ENCODE measurements at regions not wholly inside any gene's neighbourhood (a gene's known extent, or its start where the extent isn't known, plus 50 kb on each side); places are given as distances from the start of the nearest gene placed in this dataset.
"Not testable (repeated sequence)": the region's sequence is repeated elsewhere in the genome, so short reads cannot be mapped to it uniquely, and the experiment has no call there.

DNA sequence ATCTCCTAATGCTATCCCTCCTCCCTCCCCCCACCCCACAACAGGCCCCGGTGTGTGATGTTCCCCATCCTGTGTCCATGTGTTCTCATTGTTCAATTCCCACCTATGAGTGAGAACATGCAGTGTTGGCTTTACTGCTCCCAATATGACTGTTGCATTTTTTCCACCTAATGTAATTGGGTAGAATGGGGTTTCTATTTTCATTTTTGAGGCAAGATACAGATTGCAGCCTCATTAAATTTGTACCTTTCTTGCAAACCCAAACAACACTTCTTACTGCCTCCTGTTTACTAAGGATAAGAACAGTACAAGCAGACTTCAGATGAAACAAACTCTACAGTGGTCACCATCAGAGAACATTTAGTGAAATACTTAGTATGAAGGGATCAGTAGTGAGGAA is 187.0 kb upstream of the RPL34 start:
- TF ChIP-seq, protein P1, sequence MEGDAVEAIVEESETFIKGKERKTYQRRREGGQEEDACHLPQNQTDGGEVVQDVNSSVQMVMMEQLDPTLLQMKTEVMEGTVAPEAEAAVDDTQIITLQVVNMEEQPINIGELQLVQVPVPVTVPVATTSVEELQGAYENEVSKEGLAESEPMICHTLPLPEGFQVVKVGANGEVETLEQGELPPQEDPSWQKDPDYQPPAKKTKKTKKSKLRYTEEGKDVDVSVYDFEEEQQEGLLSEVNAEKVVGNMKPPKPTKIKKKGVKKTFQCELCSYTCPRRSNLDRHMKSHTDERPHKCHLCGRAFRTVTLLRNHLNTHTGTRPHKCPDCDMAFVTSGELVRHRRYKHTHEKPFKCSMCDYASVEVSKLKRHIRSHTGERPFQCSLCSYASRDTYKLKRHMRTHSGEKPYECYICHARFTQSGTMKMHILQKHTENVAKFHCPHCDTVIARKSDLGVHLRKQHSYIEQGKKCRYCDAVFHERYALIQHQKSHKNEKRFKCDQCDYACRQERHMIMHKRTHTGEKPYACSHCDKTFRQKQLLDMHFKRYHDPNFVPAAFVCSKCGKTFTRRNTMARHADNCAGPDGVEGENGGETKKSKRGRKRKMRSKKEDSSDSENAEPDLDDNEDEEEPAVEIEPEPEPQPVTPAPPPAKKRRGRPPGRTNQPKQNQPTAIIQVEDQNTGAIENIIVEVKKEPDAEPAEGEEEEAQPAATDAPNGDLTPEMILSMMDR (tag by site-specific recombination; IDR thresholded peaks at IDR 0.05) = not testable (repeated sequence)
- TF ChIP-seq, protein P2, sequence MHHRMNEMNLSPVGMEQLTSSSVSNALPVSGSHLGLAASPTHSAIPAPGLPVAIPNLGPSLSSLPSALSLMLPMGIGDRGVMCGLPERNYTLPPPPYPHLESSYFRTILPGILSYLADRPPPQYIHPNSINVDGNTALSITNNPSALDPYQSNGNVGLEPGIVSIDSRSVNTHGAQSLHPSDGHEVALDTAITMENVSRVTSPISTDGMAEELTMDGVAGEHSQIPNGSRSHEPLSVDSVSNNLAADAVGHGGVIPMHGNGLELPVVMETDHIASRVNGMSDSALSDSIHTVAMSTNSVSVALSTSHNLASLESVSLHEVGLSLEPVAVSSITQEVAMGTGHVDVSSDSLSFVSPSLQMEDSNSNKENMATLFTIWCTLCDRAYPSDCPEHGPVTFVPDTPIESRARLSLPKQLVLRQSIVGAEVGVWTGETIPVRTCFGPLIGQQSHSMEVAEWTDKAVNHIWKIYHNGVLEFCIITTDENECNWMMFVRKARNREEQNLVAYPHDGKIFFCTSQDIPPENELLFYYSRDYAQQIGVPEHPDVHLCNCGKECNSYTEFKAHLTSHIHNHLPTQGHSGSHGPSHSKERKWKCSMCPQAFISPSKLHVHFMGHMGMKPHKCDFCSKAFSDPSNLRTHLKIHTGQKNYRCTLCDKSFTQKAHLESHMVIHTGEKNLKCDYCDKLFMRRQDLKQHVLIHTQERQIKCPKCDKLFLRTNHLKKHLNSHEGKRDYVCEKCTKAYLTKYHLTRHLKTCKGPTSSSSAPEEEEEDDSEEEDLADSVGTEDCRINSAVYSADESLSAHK (tag by site-specific recombination; IDR thresholded peaks at IDR 0.05) = not testable (repeated sequence)
- not testable (repeated sequence) for TF ChIP-seq ZBTB21, ZNF416 (tag by site-specific recombination; IDR thresholded peaks at IDR 0.05)
- TF ChIP-seq, protein P3, sequence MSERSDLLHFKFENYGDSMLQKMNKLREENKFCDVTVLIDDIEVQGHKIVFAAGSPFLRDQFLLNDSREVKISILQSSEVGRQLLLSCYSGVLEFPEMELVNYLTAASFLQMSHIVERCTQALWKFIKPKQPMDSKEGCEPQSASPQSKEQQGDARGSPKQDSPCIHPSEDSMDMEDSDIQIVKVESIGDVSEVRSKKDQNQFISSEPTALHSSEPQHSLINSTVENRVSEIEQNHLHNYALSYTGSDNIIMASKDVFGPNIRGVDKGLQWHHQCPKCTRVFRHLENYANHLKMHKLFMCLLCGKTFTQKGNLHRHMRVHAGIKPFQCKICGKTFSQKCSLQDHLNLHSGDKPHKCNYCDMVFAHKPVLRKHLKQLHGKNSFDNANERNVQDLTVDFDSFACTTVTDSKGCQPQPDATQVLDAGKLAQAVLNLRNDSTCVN (tag by site-specific recombination; optimal IDR thresholded peaks at IDR 0.05) = not testable (repeated sequence)
- TF ChIP-seq, protein P4, sequence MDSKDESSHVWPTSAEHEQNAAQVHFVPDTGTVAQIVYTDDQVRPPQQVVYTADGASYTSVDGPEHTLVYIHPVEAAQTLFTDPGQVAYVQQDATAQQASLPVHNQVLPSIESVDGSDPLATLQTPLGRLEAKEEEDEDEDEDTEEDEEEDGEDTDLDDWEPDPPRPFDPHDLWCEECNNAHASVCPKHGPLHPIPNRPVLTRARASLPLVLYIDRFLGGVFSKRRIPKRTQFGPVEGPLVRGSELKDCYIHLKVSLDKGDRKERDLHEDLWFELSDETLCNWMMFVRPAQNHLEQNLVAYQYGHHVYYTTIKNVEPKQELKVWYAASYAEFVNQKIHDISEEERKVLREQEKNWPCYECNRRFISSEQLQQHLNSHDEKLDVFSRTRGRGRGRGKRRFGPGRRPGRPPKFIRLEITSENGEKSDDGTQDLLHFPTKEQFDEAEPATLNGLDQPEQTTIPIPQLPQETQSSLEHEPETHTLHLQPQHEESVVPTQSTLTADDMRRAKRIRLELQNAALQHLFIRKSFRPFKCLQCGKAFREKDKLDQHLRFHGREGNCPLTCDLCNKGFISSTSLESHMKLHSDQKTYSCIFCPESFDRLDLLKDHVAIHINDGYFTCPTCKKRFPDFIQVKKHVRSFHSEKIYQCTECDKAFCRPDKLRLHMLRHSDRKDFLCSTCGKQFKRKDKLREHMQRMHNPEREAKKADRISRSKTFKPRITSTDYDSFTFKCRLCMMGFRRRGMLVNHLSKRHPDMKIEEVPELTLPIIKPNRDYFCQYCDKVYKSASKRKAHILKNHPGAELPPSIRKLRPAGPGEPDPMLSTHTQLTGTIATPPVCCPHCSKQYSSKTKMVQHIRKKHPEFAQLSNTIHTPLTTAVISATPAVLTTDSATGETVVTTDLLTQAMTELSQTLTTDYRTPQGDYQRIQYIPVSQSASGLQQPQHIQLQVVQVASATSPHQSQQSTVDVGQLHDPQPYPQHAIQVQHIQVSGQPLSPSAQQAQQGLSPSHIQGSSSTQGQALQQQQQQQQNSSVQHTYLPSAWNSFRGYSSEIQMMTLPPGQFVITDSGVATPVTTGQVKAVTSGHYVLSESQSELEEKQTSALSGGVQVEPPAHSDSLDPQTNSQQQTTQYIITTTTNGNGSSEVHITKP (tag by site-specific recombination; IDR thresholded peaks at IDR 0.05) = not testable (repeated sequence)
